Large intestine (tissue), 3 donors: ENCODE measurements at regions not wholly inside any gene's neighbourhood (a gene's known extent, or its start where the extent isn't known, plus 50 kb on each side); places are given as distances from the start of the nearest gene placed in this dataset.

Experiments
- DNase-seq, 2 donors: peaks; one replicate each; pipeline versions ENCODE4 v3.0.0 to v3.0.0-alpha.2; 2013
- H3K27ac ChIP-seq: one replicate; pipeline ENCODE4 v1.5.1; 2013; ENCODE audit warnings: low read length
- H3K27me3 ChIP-seq: 2 replicates; pipeline ENCODE4 v1.6.1; 2013; ENCODE audit warnings: low read length; ENCODE audit not compliant: control insufficient read depth, insufficient read depth
- H3K36me3 ChIP-seq: 2 replicates; pipeline ENCODE4 v1.6.1; 2013; ENCODE audit warnings: low read length; ENCODE audit not compliant: control insufficient read depth, insufficient read depth
- H3K4me1 ChIP-seq: one replicate; pipeline ENCODE4 v1.6.1; 2013; ENCODE audit warnings: low read length; ENCODE audit not compliant: control insufficient read depth, insufficient read depth
- H3K4me3 ChIP-seq: one replicate; pipeline ENCODE4 v1.5.1; 2013; ENCODE audit warnings: low read length
- H3K9me3 ChIP-seq: one replicate; pipeline ENCODE4 v1.6.1; 2013; ENCODE audit warnings: mild to moderate bottlenecking, low read depth, low read length, moderate library complexity; ENCODE audit not compliant: control insufficient read depth
- WGBS: methylation state at CpG from one replicate; pipeline ENCODE4 v1.1.5; 2013; ENCODE audit warnings: low lambda C conversion rate; ENCODE audit not compliant: insufficient coverage; 5-methylcytosine and 5-hydroxymethylcytosine counted together

DNA sequence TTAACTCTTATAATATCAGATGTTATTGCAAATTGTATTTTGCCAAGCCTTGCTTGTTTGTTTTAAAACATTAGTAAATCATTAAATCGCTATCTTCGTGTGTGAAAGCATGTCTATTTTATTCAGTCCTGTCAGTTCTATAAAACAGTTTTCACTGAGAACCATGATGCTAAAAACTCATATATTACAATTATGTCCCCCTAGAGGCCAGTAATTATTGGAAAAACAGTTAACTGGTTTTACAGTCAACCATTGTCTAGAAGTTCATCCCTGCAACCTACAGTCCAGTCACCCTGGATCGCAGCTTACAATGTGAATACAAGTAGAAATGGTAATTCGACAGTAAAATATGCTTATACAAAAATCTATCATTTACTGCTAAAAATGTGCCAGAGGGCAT, 311.5 kb upstream of the ROBO2 start:
- no peaks in the 10 kb centered on the region for H3K9me3 ChIP-seq
- no peak overlapping the region for H3K4me3 ChIP-seq
- H3K27me3 ChIP-seq, result no peaks in the 10 kb centered on the region
- WGBS, result 100% methylated on average over 1 of the region's 4 CpGs
- H3K4me1 ChIP-seq, result peaks cover 3% of the 10 kb centered on the region
- H3K27ac ChIP-seq, result no peak overlapping the region
- H3K36me3 ChIP-seq, result no peaks in the 10 kb centered on the region
- DNase-seq, result no peak

- Histone ChIP-seq H3K36me3 (no peaks in the 10 kb centered on the region), H3K9me3 (no peaks in the 10 kb centered on the region), H3K27ac (no peak overlapping the region), H3K4me1 (no peaks in the 10 kb centered on the region), H3K4me3 (no peak overlapping the region), H3K27me3 (no peaks in the 10 kb centered on the region)
- no CpG with 5 or more reads among the region's 1 CpG for WGBS
- no peak for DNase-seq
Observed at GRCh38 chr3:76731471-76731870, 308.4 kb upstream of the ROBO2 start.

DNA sequence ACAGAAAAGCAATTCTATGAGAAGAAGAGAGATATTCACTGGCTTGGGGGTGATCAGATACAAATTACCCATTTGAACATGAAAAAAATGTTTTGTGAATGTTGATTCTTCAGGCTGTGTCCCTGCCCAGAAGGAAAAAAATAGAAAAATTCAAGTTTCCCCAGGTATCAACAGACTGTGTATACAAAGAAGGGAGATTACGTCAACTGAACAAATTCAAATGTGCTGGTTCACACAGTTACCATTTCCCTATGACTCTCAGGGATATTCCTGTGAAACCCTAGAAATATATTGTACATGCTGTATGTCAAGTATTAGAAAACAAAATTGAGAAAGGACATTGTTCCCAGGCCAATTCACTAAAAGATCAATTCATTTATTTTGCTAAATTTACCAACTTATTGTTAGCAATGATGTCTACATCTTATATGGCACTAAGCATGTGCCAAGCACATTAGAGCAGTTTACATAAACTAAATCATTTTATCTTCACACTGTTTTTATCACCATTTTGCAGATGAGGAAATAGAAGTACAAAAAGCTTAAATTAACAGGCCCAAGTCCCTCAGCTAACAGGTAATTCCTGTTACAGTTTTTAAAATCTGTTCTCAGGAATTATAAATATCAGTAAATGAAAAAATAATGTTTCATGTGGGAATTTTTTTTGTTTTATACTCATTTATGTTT, 306.7 kb upstream of the ROBO2 start:
- no peaks in the 10 kb centered on the region for H3K4me1 ChIP-seq
- no peaks in the 10 kb centered on the region for H3K9me3 ChIP-seq
- no peaks in the 10 kb centered on the region for H3K27me3 ChIP-seq
- H3K4me3 ChIP-seq, result no peak overlapping the region
- DNase-seq, result no peak
- H3K36me3 ChIP-seq, result no peaks in the 10 kb centered on the region
- no CpG with 5 or more reads among the region's 1 CpG for WGBS
- H3K27ac ChIP-seq, result no peak overlapping the region

- no peaks in the 10 kb centered on the region for H3K36me3 ChIP-seq
- WGBS, result no CpG with 5 or more reads among the region's 3 CpGs
- no peaks in the 10 kb centered on the region for H3K9me3 ChIP-seq
- no peak overlapping the region for H3K27ac ChIP-seq
- DNase-seq, result no peak
- H3K4me1 ChIP-seq, result no peaks in the 10 kb centered on the region
- no peak overlapping the region for H3K4me3 ChIP-seq
- no peaks in the 10 kb centered on the region for H3K27me3 ChIP-seq
Observed at GRCh38 chr3:76735152-76735551, 304.7 kb upstream of the ROBO2 start.

GRCh38 chr3:76753599-76753998, 286.3 kb upstream of the ROBO2 start:
- 75% methylated on average over 1 of the region's 2 CpGs for WGBS
- no peaks in the 10 kb centered on the region for H3K36me3 ChIP-seq
- H3K9me3 ChIP-seq, result no peaks in the 10 kb centered on the region
- no peaks in the 10 kb centered on the region for H3K27me3 ChIP-seq
- DNase-seq, result peak in 1 of 2 donors; percentile 8
- no peak overlapping the region for H3K4me3 ChIP-seq
- no peak overlapping the region for H3K27ac ChIP-seq
- H3K4me1 ChIP-seq, result no peaks in the 10 kb centered on the region

DNA sequence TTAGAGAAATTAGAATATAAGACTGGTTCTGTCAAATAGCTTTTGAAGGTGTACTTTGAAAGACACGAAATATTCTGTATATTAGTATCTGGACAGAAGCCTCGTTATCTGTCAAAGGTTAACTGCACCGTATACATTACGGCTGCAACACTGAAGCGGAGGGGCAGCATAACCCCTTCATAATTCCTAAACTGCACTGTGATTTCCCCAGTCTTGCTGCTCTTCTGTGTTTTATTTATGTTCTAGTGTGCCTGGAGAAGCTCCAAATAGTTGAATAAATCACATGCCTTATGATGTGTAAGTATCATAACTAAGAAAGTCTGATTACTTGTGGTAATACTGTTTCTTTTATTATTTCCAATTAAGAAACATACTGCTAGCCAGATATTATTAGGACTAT, 285.7 kb upstream of the ROBO2 start:
- WGBS, result no CpG with 5 or more reads among the region's 5 CpGs
- no peaks in the 10 kb centered on the region for H3K27me3 ChIP-seq
- H3K9me3 ChIP-seq, result no peaks in the 10 kb centered on the region
- H3K36me3 ChIP-seq, result no peaks in the 10 kb centered on the region
- H3K27ac ChIP-seq, result no peak overlapping the region
- H3K4me1 ChIP-seq, result no peaks in the 10 kb centered on the region
- H3K4me3 ChIP-seq, result no peak overlapping the region
- no peak for DNase-seq

DNA sequence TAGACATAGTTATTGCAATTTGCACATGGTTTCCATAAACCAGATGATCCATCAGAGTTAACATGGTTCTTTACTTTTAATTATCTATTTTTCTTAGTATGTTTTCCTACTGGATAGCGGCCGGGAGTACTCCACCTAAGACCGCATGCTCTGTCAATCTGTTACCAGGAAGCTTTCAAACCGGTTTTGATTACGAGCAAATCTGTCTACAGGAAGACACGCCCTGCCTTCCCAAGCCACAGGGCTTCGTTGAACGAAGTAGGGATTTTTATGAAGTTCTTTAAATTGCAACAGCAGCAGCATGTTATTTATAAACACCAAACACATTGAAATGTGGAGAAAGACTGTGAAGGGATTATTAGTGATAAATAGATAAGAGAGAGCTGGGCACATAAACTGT, 283.3 kb upstream of the ROBO2 start:
- Histone ChIP-seq H3K36me3 (no peaks in the 10 kb centered on the region), H3K27ac (no peak overlapping the region), H3K4me1 (no peaks in the 10 kb centered on the region), H3K4me3 (no peak overlapping the region), H3K9me3 (no peaks in the 10 kb centered on the region), H3K27me3 (no peaks in the 10 kb centered on the region)
- peak; percentile 48 to 73 for DNase-seq
- 64% methylated on average over 3 of the region's 8 CpGs for WGBS

- DNase-seq, result no peak
- Histone ChIP-seq H3K27me3 (no peaks in the 10 kb centered on the region), H3K27ac (no peak overlapping the region), H3K36me3 (no peaks in the 10 kb centered on the region), H3K4me3 (no peak overlapping the region), H3K4me1 (no peaks in the 10 kb centered on the region), H3K9me3 (no peaks in the 10 kb centered on the region)
- WGBS, result 92% methylated on average over 3 of the region's 3 CpGs
Observed at GRCh38 chr3:76760336-76760735, 279.6 kb upstream of the ROBO2 start.

GRCh38 chr3:76765511-76765910, 274.4 kb upstream of the ROBO2 start:
- H3K4me3 ChIP-seq, result no peak overlapping the region
- no peaks in the 10 kb centered on the region for H3K9me3 ChIP-seq
- no peaks in the 10 kb centered on the region for H3K36me3 ChIP-seq
- 100% methylated on average over 2 of the region's 5 CpGs for WGBS
- no peak overlapping the region for H3K27ac ChIP-seq
- DNase-seq, result no peak
- H3K4me1 ChIP-seq, result no peaks in the 10 kb centered on the region
- H3K27me3 ChIP-seq, result no peaks in the 10 kb centered on the region

DNA sequence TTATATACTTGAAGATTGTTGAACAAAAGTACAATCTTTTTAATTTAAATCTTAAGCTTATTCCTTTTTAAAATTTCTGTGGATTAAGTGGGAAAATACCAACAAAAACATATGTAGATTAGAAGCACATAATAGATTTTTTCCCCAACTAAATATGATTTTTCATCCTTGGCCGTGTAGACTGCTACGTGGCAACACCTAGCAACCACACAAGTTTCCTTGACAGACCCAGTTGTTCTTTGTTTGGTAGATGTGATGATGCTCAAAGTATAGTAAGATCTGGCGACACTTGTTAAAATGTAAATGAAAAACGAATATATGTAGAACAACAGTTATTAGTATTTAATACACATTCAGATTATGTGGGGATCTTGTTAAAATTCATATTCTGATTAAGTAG, 271.0 kb upstream of the ROBO2 start:
- WGBS, result 100% methylated on average over 3 of the region's 4 CpGs
- DNase-seq, result no peak
- no peaks in the 10 kb centered on the region for H3K9me3 ChIP-seq
- no peaks in the 10 kb centered on the region for H3K27me3 ChIP-seq
- H3K4me1 ChIP-seq, result no peaks in the 10 kb centered on the region
- no peak overlapping the region for H3K27ac ChIP-seq
- no peaks in the 10 kb centered on the region for H3K36me3 ChIP-seq
- H3K4me3 ChIP-seq, result no peak overlapping the region

- Histone ChIP-seq H3K4me3 (no peak overlapping the region), H3K27me3 (no peaks in the 10 kb centered on the region), H3K36me3 (no peaks in the 10 kb centered on the region), H3K27ac (no peak overlapping the region), H3K9me3 (no peaks in the 10 kb centered on the region), H3K4me1 (no peaks in the 10 kb centered on the region)
- DNase-seq, result no peak
- 83% methylated on average over 1 of the region's 3 CpGs for WGBS
Observed at GRCh38 chr3:76776927-76777326, 263.0 kb upstream of the ROBO2 start.
